Stomach (tissue), 4 donors: ENCODE measurements at regions not wholly inside any gene's neighbourhood (a gene's known extent, or its start where the extent isn't known, plus 50 kb on each side); places are given as distances from the start of the nearest gene placed in this dataset.

ENCODE experiments used
- CTCF ChIP-seq, 7 experiments: fragments of 450-650 bp in 4 of 7; fragments of 200-600 bp in 3 of 7; sonication (generic) in 3 of 7; IDR thresholded peaks; one replicate each; pipeline ENCODE4 v1.5.1; 2016 to 2019; ENCODE audit warnings: antibody characterized with exemption in 7 of 7, control low read depth in 2 of 7, mild to moderate bottlenecking in 1 of 7
- POLR2A ChIP-seq, 4 donors: fragments of 450-650 bp; IDR thresholded peaks; one replicate each; pipeline ENCODE4 v1.6.1; 2016; ENCODE audit warnings: antibody characterized with exemption in 4 of 4, control low read depth in 2 of 4, mild to moderate bottlenecking in 1 of 4, moderate library complexity in 1 of 4

- TF ChIP-seq POLR2A (IDR thresholded peaks at IDR 0.05) (no peak), CTCF (IDR thresholded peaks at IDR 0.05) (no peak)
Measured at GRCh38 chr11:105324156-105324555, 184.6 kb upstream of the CARD18 start.
